ENCODE measurements at regions not wholly inside any gene's neighbourhood (a gene's known extent, or its start where the extent isn't known, plus 50 kb on each side); places are given as distances from the start of the nearest gene placed in this dataset.

DNA sequence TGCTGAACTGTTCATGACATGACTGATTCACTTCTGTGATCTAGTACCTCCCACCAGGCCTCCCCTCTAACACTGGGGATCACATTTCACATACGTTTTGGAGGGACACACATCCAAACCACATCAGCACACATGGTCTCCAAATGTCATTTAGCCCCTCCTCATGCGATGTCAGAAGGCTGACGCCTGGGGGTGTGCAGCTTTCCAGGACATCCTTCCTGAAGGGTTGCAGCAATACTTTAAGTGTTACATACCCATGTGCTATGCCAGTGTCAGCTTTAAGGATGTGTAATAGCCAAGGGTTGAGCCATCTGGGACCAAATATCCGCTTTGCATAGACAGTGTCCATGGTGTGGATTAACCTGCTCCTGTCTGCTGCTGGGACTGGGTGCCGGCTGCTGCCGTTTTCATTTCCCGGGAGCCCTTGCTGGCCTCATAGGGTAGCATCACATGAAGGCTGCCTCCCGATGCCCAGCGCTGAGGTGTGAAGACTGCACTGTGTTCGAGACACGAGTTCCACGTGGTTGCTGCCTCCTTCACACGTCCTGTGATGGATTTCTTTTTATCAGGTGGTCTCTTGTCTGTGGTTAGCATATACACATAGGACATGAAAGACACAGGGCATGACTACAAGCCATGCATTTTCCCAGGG, 219.0 kb downstream of the THBS2 start:
- TF ChIP-seq YY1 (IDR thresholded peaks at IDR 0.05; ENCODE audit: low read depth) (no peak), CEBPB (IDR thresholded peaks at IDR 0.05) (no peak), EP300 (IDR thresholded peaks at IDR 0.05; ENCODE audit: borderline replicate concordance) (no peak), CREB1 (IDR thresholded peaks at IDR 0.05; ENCODE audit: low read depth) (no peak), TEAD4 (IDR thresholded peaks at IDR 0.05) (no peak), ZBTB7A (IDR thresholded peaks at IDR 0.05; ENCODE audit: low read depth) (no peak)
- TF ChIP-seq, protein P1, sequence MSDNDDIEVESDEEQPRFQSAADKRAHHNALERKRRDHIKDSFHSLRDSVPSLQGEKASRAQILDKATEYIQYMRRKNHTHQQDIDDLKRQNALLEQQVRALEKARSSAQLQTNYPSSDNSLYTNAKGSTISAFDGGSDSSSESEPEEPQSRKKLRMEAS (IDR thresholded peaks at IDR 0.05) = no peak
